ENCODE measurements at regions not wholly inside any gene's neighbourhood (a gene's known extent, or its start where the extent isn't known, plus 50 kb on each side); places are given as distances from the start of the nearest gene placed in this dataset.

DNA sequence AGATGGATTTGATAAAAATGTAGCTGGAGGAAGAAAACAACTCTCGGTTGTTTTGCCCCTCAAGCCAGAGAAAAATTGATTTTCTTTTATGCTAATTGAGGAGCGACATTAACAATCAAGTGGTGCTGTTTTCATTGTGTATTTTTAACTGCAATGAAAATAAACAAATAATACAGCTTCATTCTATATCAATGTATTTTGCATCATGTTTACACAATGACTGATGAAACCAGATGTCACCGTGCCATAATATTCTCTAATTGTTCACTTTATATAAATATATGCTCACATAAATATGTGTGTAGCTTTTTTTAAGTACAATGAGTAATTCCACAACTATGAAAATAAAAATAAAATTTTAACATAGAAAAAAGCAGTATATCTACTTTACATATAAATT lies 139.0 kb upstream of the PRDM9 start:
- in situ Hi-C loops (cut with HindIII; ENCODE audit: extremely low pct_ligation_motif_present, low pct_unique_long_range_greater_than_20kb) = no loop called here
- ChIA-PET POLR2A (no interaction called here), CTCF (ENCODE audit: low intra/inter-chr PET ratio, low total read pairs) (no interaction called here)
- no peak overlapping the region for H3K9ac ChIP-seq (ENCODE audit: insufficient read depth, low read depth, low read length)
- no peaks in the 10 kb centered on the region for H3K4me1 ChIP-seq (ENCODE audit: insufficient read depth, low read length)
- no peak for ATAC-seq
- H3K27me3 ChIP-seq (ENCODE audit: control insufficient read depth in 1 of 2, insufficient read depth in 2 of 2, low read length in 2 of 2) = no peaks in the 10 kb centered on the region
- no peaks in the 10 kb centered on the region for H4K20me1 ChIP-seq (ENCODE audit: insufficient read depth, low read length)
- H3K36me3 ChIP-seq (replicated peaks in 1 of 2; ENCODE audit: control insufficient read depth in 1 of 2, insufficient read depth in 2 of 2, low read length in 2 of 2) = no peaks in the 10 kb centered on the region
- no peak overlapping the region for H3K27ac ChIP-seq (ENCODE audit: extremely low read length, insufficient read depth, low read length)
- H3K4me3 ChIP-seq (replicated peaks in 1 of 3; ENCODE audit: insufficient read depth in 1 of 3, low read depth in 2 of 3, low read length in 3 of 3) = no peak overlapping the region
- no peak overlapping the region for H3K4me2 ChIP-seq (ENCODE audit: low read depth, low read length)
- no peak for DNase-seq (ENCODE audit: low spot score)
- WGBS (ENCODE audit: low lambda C conversion rate) = 0% methylated on average over 3 of the region's 3 CpGs
- no peak overlapping the region for H2AFZ ChIP-seq (ENCODE audit: low read length)
- FAIRE-seq = no peak
- intact Hi-C loops (cut with micrococcal nuclease; ENCODE audit: unreplicated experiment) = no loop called here
- no peaks in the 10 kb centered on the region for H3K79me2 ChIP-seq (ENCODE audit: insufficient read depth, low read length)
- H3K9me3 ChIP-seq (ENCODE audit: low read length) = peaks cover 4% of the 10 kb centered on the region; the same call in 1 of the 2 replicates
- TF ChIP-seq, protein P1, sequence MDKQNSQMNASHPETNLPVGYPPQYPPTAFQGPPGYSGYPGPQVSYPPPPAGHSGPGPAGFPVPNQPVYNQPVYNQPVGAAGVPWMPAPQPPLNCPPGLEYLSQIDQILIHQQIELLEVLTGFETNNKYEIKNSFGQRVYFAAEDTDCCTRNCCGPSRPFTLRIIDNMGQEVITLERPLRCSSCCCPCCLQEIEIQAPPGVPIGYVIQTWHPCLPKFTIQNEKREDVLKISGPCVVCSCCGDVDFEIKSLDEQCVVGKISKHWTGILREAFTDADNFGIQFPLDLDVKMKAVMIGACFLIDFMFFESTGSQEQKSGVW (CRISPR knock-in tag; IDR thresholded peaks at IDR 0.05; ENCODE audit: borderline replicate concordance) = no peak
- TF ChIP-seq ZNF883 (CRISPR knock-in tag; IDR thresholded peaks at IDR 0.05; ENCODE audit: not compliant biosample characterization) = no peak
- TF ChIP-seq XBP1 (CRISPR knock-in tag; IDR thresholded peaks at IDR 0.05) = no peak
- TF ChIP-seq, protein P2, sequence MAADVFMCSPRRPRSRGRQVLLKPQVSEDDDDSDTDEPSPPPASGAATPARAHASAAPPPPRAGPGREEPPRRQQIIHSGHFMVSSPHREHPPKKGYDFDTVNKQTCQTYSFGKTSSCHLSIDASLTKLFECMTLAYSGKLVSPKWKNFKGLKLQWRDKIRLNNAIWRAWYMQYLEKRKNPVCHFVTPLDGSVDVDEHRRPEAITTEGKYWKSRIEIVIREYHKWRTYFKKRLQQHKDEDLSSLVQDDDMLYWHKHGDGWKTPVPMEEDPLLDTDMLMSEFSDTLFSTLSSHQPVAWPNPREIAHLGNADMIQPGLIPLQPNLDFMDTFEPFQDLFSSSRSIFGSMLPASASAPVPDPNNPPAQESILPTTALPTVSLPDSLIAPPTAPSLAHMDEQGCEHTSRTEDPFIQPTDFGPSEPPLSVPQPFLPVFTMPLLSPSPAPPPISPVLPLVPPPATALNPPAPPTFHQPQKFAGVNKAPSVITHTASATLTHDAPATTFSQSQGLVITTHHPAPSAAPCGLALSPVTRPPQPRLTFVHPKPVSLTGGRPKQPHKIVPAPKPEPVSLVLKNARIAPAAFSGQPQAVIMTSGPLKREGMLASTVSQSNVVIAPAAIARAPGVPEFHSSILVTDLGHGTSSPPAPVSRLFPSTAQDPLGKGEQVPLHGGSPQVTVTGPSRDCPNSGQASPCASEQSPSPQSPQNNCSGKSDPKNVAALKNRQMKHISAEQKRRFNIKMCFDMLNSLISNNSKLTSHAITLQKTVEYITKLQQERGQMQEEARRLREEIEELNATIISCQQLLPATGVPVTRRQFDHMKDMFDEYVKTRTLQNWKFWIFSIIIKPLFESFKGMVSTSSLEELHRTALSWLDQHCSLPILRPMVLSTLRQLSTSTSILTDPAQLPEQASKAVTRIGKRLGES (CRISPR knock-in tag; IDR thresholded peaks at IDR 0.05; ENCODE audit: borderline replicate concordance) = no peak
- BruUV-seq (replicated peaks) = no TSS peak

DNA sequence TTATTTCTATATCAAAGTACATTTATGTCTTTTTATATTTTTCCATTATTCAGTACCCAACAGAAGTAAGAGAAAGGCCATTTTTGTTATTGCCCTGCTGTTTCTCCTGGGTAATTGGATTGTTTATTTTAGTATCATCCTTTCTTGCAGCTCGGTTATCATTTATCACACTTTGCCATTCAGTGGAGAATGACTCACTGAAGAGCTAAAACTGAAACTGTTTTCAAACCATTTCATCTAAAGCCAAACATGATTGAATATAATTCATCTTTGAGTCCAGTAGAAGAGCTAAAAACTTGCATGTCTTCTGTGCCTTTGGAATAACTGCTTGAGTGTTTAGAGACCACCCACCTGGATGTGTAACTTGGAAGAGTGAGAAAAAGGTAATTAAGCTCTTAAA lies 139.5 kb upstream of the PRDM9 start:
- ChIA-PET CTCF (ENCODE audit: low intra/inter-chr PET ratio, low total read pairs) (no interaction called here), POLR2A (no interaction called here)
- H3K4me2 ChIP-seq (ENCODE audit: low read depth, low read length) = no peak overlapping the region
- H3K36me3 ChIP-seq (replicated peaks in 1 of 2; ENCODE audit: control insufficient read depth in 1 of 2, insufficient read depth in 2 of 2, low read length in 2 of 2) = no peaks in the 10 kb centered on the region
- no peak overlapping the region for H3K4me3 ChIP-seq (replicated peaks in 1 of 3; ENCODE audit: insufficient read depth in 1 of 3, low read depth in 2 of 3, low read length in 3 of 3)
- H2AFZ ChIP-seq (ENCODE audit: low read length) = no peak overlapping the region
- no TSS peak for BruUV-seq (replicated peaks)
- in situ Hi-C loops (cut with HindIII; ENCODE audit: extremely low pct_ligation_motif_present, low pct_unique_long_range_greater_than_20kb) = no loop called here
- no peaks in the 10 kb centered on the region for H3K79me2 ChIP-seq (ENCODE audit: insufficient read depth, low read length)
- H3K4me1 ChIP-seq (ENCODE audit: insufficient read depth, low read length) = no peaks in the 10 kb centered on the region
- H3K27ac ChIP-seq (ENCODE audit: extremely low read length, insufficient read depth, low read length) = no peak overlapping the region
- no peak for FAIRE-seq
- no peak overlapping the region for H3K9ac ChIP-seq (ENCODE audit: insufficient read depth, low read depth, low read length)
- WGBS (ENCODE audit: low lambda C conversion rate) = 0% methylated on average over 1 of the region's 1 CpG
- H4K20me1 ChIP-seq (ENCODE audit: insufficient read depth, low read length) = no peaks in the 10 kb centered on the region
- ATAC-seq = no peak
- no peak for DNase-seq (ENCODE audit: low spot score)
- peaks cover 4% of the 10 kb centered on the region; the same call in 1 of the 2 replicates for H3K9me3 ChIP-seq (ENCODE audit: low read length)
- intact Hi-C loops (cut with micrococcal nuclease; ENCODE audit: unreplicated experiment) = no loop called here
- H3K27me3 ChIP-seq (ENCODE audit: control insufficient read depth in 1 of 2, insufficient read depth in 2 of 2, low read length in 2 of 2) = no peaks in the 10 kb centered on the region
- TF ChIP-seq ZBTB21 (CRISPR knock-in tag; IDR thresholded peaks at IDR 0.05) (no peak), ARID2 (CRISPR knock-in tag; IDR thresholded peaks at IDR 0.05; ENCODE audit: borderline replicate concordance) (no peak), SAP130 (CRISPR knock-in tag; IDR thresholded peaks at IDR 0.05; ENCODE audit: low read depth) (no peak), TBP (CRISPR knock-in tag; IDR thresholded peaks at IDR 0.05) (no peak)

All from HepG2 (cell line).